OCI-LY1 (cell line): ENCODE measurements at regions not wholly inside any gene's neighbourhood (a gene's known extent, or its start where the extent isn't known, plus 50 kb on each side); places are given as distances from the start of the nearest gene placed in this dataset.
A peak's percentile ranks its signal among the peaks of the same experiment; 100 is the strongest.
"Not testable (repeated sequence)": the region's sequence is repeated elsewhere in the genome, so short reads cannot be mapped to it uniquely, and the experiment has no call there.

Source experiments
- H2AFZ ChIP-seq: fragments of 200-600 bp; sonication (generic), shearing (Covaris generic); 2 replicates; pipeline ENCODE4 v1.6.0; 2014; ENCODE audit warnings: antibody characterized with exemption, mild to moderate bottlenecking, low read length
- H3F3A ChIP-seq: fragments of 200-600 bp; sonication (generic), shearing (Covaris generic); 2 replicates; pipeline ENCODE4 v1.6.0; 2014; ENCODE audit warnings: mild to moderate bottlenecking, antibody characterized with exemption, low read length, moderate library complexity; ENCODE audit not compliant: insufficient read depth
- H3K27ac ChIP-seq: fragments of 200-600 bp; sonication (generic); 2 replicates; pipeline ENCODE4 v1.5.1; 2014; ENCODE audit warnings: low read length, mixed run types, mild to moderate bottlenecking, low read depth; ENCODE audit not compliant: poor library complexity, severe bottlenecking
- H3K27me3 ChIP-seq: fragments of 200-600 bp; sonication (generic); 2 replicates; pipeline ENCODE4 v1.6.0; 2014; ENCODE audit warnings: antibody characterized with exemption, mild to moderate bottlenecking, low read length, moderate library complexity; ENCODE audit not compliant: insufficient read depth
- H3K36me3 ChIP-seq: fragments of 200-600 bp; sonication (generic); 2 replicates; pipeline ENCODE4 v1.6.1; 2014; ENCODE audit warnings: mild to moderate bottlenecking, antibody characterized with exemption, low read length, moderate library complexity, mixed read lengths; ENCODE audit not compliant: insufficient read depth
- H3K4me1 ChIP-seq: fragments of 200-600 bp; sonication (generic); 2 replicates; pipeline ENCODE4 v1.5.1; 2014; ENCODE audit warnings: mild to moderate bottlenecking, low read length, moderate library complexity; ENCODE audit not compliant: insufficient read depth, severe bottlenecking
- H3K4me2 ChIP-seq: fragments of 200-600 bp; sonication (generic), shearing (Covaris generic); 2 replicates; pipeline ENCODE4 v1.6.1; 2014; ENCODE audit warnings: low read length
- H3K4me3 ChIP-seq: fragments of 200-600 bp; sonication (generic); 2 replicates; pipeline ENCODE4 v1.5.1; 2014; ENCODE audit warnings: low read length, low read depth, mild to moderate bottlenecking, mixed read lengths; ENCODE audit not compliant: poor library complexity, severe bottlenecking
- H3K79me2 ChIP-seq: fragments of 200-600 bp; shearing (Covaris generic); 2 replicates; pipeline ENCODE4 v1.6.1; 2016; ENCODE audit warnings: mixed run types, low read length, mixed read lengths; ENCODE audit not compliant: insufficient read depth
- H3K9ac ChIP-seq: fragments of 200-600 bp; sonication (generic), shearing (Covaris generic); 2 replicates; pipeline ENCODE4 v1.6.1; 2014; ENCODE audit warnings: mild to moderate bottlenecking, low read length, mixed read lengths
- H3K9me2 ChIP-seq: fragments of 200-600 bp; sonication (generic), shearing (Covaris generic); 2 replicates; pipeline ENCODE4 v1.6.1; 2014; ENCODE audit warnings: low read depth, mild to moderate bottlenecking, low read length, mixed read lengths
- H3K9me3 ChIP-seq: fragments of 200-600 bp; shearing (Covaris generic); 2 replicates; pipeline ENCODE4 v1.6.1; 2014; ENCODE audit warnings: low read length, mixed read lengths
- H4K20me1 ChIP-seq: fragments of 200-600 bp; sonication (generic), shearing (Covaris generic); 2 replicates; pipeline ENCODE4 v1.6.0; 2016; ENCODE audit warnings: mild to moderate bottlenecking, low read length; ENCODE audit not compliant: insufficient read depth
- EZH2 ChIP-seq: fragments of 200-600 bp; sonication (generic), shearing (Covaris generic); IDR thresholded peaks from 2 replicates; pipeline ENCODE4 v1.8.0; 2017; ENCODE audit warnings: borderline replicate concordance, mixed run types, mild to moderate bottlenecking, antibody characterized with exemption, low read length, moderate library complexity, mixed read lengths
- TF ChIP-seq, protein P1 (sequence below): fragments of 200-600 bp; sonication (generic), shearing (Covaris generic); IDR thresholded peaks from 2 replicates; pipeline ENCODE4 v1.5.1; 2017; ENCODE audit warnings: mild to moderate bottlenecking, antibody characterized with exemption, low read length, moderate library complexity, mixed read lengths

DNA sequence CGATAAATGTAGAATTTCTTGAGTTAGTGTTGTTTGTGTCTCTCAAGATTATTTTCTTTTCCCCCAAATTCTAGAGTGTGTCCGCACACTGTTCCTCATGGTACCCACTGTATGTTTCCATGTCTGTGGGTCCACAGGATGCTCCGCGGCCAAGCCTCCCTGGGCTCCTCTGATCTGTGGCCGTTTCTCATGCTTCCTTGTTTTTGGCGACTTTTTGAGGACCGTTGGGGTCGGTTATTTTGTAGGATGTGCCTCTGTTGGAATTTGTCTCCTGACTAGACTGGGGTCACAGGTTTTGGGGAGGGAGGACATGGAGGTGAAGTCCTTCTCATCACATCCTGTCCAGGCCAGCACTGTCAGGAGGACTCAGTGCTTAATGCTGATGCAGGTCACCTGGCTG lies 140.0 kb downstream of the LAT start:
- Histone ChIP-seq H3K4me1 (no peaks in the 10 kb centered on the region), H3K79me2 (no peaks in the 10 kb centered on the region), H3K36me3 (peaks cover 3% of the 10 kb centered on the region; the same call in 1 of the 2 replicates), H2AFZ (no peak overlapping the region), H3K9me3 (no peaks in the 10 kb centered on the region), H3K9me2 (no peaks in the 10 kb centered on the region), H4K20me1 (no peaks in the 10 kb centered on the region), H3K4me2 (no peak overlapping the region), H3K27ac (no peak overlapping the region), H3K9ac (no peak overlapping the region), H3K4me3 (no peak overlapping the region), H3F3A (no peaks in the 10 kb centered on the region), H3K27me3 (no peaks in the 10 kb centered on the region)
- TF ChIP-seq, protein P1, sequence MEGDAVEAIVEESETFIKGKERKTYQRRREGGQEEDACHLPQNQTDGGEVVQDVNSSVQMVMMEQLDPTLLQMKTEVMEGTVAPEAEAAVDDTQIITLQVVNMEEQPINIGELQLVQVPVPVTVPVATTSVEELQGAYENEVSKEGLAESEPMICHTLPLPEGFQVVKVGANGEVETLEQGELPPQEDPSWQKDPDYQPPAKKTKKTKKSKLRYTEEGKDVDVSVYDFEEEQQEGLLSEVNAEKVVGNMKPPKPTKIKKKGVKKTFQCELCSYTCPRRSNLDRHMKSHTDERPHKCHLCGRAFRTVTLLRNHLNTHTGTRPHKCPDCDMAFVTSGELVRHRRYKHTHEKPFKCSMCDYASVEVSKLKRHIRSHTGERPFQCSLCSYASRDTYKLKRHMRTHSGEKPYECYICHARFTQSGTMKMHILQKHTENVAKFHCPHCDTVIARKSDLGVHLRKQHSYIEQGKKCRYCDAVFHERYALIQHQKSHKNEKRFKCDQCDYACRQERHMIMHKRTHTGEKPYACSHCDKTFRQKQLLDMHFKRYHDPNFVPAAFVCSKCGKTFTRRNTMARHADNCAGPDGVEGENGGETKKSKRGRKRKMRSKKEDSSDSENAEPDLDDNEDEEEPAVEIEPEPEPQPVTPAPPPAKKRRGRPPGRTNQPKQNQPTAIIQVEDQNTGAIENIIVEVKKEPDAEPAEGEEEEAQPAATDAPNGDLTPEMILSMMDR = no peak
- no peak for TF ChIP-seq EZH2

DNA sequence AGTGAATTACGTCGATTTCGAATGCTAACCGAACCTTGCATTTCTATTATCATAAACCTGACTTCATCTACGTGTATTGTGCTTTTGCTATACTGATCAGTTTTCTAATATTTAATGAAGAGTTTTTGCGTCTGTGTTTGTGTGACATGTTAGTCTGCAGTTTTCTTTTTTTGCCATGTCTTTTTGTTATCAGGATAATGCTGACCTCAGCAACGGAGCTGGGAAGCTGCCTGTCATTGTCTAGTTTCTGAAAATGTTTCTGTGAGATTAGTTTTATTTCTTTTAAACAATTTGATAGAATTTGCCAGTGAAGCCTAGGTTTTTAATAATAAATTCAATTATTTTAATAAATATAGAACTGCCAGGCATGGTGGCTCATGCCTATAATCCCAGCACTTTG lies 139.3 kb downstream of the LAT start:
- not testable (repeated sequence) for H3K9ac ChIP-seq, H3K4me2 ChIP-seq

GRCh38 chr16:29120680-29121079 lies 135.8 kb downstream of the LAT start:
- not testable (repeated sequence) for H3K4me3 ChIP-seq, H4K20me1 ChIP-seq, H3K27me3 ChIP-seq, H2AFZ ChIP-seq, H3K9ac ChIP-seq, H3F3A ChIP-seq, H3K9me2 ChIP-seq, H3K27ac ChIP-seq, H3K4me2 ChIP-seq, H3K9me3 ChIP-seq, H3K79me2 ChIP-seq
- Histone ChIP-seq H3K4me1 (peaks cover 14% of the 10 kb centered on the region), H3K36me3 (peaks cover 16% of the 10 kb centered on the region)

More for the DNA sequence above, 139.3 kb downstream of the LAT start:
- not testable (repeated sequence) for H3K4me3 ChIP-seq, H3K27me3 ChIP-seq, H3F3A ChIP-seq, H3K4me1 ChIP-seq, H3K36me3 ChIP-seq, H3K9me3 ChIP-seq, H3K27ac ChIP-seq, H4K20me1 ChIP-seq, H2AFZ ChIP-seq, H3K9me2 ChIP-seq, H3K79me2 ChIP-seq

- H3K4me3 ChIP-seq, H3K79me2 ChIP-seq, H3K27me3 ChIP-seq, H3K9me2 ChIP-seq, H3F3A ChIP-seq, H3K9ac ChIP-seq, H2AFZ ChIP-seq, H3K9me3 ChIP-seq, H4K20me1 ChIP-seq: not testable (repeated sequence)
- Histone ChIP-seq H3K27ac (peak overlapping the region; percentile 77), H3K4me1 (peaks cover 22% of the 10 kb centered on the region), H3K36me3 (peaks cover 30% of the 10 kb centered on the region), H3K4me2 (peak overlapping the region; percentile 20; the same call in 1 of the 2 replicates)
Observed at GRCh38 chr16:29118301-29118957, 133.6 kb downstream of the LAT start.
